ENCODE measurements at regions not wholly inside any gene's neighbourhood (a gene's known extent, or its start where the extent isn't known, plus 50 kb on each side); places are given as distances from the start of the nearest gene placed in this dataset.
"Not testable (repeated sequence)": the region's sequence is repeated elsewhere in the genome, so short reads cannot be mapped to it uniquely, and the experiment has no call there.

GRCh38 chr2:89130665-89131308 is 439.3 kb downstream of the RPIA start:
- not testable (repeated sequence) for DNase-seq (ENCODE audit: low read depth in 1 of 2, low spot score in 1 of 2)

DNA sequence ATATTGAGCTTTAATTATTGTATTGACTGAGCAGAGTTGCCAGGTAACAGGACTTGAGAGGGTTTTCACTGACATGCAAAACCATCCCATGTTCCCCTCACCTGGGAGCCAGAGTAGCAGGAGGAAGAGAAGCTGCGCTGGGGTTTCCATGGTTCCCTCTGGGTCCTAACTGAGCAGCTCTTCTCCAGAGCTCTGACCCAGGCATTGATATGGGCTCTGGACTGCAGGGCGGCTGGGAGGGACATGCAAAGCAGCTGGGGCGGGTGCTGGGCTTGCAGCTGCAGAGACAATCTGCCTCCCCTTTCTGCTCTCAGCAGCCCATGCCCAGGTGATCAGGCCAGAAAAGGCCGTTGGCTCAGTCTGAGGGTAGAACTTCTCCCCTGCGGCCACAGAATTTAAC is 451.5 kb downstream of the RPIA start:
- DNase-seq (ENCODE audit: low read depth in 1 of 2, low spot score in 1 of 2): not testable (repeated sequence)

- not testable (repeated sequence) for DNase-seq (ENCODE audit: low read depth in 1 of 2, low spot score in 1 of 2)
These were observed 453.9 kb downstream of the RPIA start for GRCh38 chr2:89145342-89145741.

DNA sequence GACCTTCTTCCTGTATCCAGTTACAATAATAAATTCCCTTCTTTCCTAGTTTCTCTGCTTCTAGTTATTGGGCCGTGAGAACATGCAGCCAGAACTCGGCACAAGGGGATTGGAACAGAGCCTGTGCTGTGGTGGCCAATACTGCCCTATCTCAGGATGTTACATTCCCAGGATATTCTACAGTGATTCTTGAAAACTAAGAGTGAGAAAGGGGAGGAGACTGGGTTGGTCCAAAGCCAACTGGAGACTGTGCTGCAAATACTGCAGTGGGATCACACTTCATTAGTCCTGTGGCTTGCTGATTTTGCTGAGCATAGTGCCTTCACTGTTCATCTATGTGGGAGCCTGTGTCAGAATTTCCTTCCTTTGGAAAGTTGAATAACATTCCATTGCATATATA is 456.8 kb downstream of the RPIA start:
- DNase-seq (ENCODE audit: low read depth in 1 of 2, low spot score in 1 of 2): not testable (repeated sequence)

GRCh38 chr2:89151699-89152098 is 460.2 kb downstream of the RPIA start:
- not testable (repeated sequence) for DNase-seq (ENCODE audit: low read depth in 1 of 2, low spot score in 1 of 2)

GRCh38 chr2:89152501-89152900 is 461.0 kb downstream of the RPIA start:
- DNase-seq (ENCODE audit: low read depth in 1 of 2, low spot score in 1 of 2): not testable (repeated sequence)

GRCh38 chr2:89153210-89153609 is 461.7 kb downstream of the RPIA start:
- not testable (repeated sequence) for DNase-seq (ENCODE audit: low read depth in 1 of 2, low spot score in 1 of 2)

DNA sequence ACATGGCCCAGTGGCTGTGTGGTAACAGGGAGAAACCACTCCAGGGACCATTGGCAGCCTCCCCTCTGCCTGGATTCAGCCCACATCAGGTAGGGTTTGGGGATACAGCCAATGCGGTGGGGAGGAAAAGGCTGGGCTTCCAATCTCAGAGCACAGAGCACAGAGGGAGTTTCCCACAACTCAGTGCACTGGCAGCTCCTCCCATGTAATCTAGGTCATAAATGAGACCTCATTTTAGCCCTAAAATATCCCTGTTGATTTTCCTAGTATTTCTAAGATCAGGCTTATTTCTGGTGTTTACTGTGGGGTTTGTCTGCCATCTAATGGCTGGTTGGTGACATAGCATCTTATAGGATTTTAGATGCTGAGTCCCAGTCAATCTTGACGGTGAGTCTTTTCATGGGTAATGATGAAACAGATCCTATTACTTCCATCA is 462.8 kb downstream of the RPIA start:
- DNase-seq (ENCODE audit: low read depth in 1 of 2, low spot score in 1 of 2): not testable (repeated sequence)

DNA sequence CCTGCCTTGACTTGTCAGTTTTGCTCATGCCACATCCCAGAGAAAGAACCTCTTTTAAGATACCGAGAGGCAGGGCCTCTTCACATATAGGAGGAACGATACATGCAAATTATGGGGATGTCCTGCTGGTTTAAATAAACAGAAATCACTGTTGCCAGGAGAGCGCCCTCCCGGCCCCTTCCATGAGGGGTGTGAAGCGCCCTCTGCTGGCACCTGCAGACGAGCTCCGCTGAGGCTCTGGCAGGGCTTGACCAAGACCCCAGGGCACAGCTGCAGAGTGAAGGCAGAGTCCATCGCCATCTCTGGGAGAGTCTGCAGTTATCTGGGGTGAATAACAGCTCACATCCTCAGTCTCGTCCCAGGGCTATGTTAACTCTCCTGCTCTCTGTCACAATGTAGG is 468.8 kb downstream of the RPIA start:
- DNase-seq (ENCODE audit: low read depth in 1 of 2, low spot score in 1 of 2): not testable (repeated sequence)

DNA sequence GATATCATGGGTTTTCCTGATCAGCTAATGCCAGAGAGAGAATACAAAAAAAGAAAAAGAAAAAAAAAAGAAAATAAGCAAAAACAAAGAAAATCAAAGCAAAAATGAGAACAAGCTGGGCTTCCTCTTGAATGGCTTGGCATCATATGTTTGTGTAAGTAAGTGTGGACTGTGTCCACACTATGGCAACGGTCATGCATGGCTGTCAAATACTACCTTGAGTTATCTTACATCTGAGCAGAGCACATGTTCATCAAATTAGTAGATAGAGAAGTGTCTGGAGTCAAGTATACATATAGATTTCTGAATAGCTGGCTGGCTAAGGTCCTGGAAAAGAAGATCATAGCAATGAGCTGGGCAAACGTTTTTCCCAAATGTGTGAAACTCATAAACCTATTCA is 470.2 kb downstream of the RPIA start:
- DNase-seq (ENCODE audit: low read depth in 1 of 2, low spot score in 1 of 2): not testable (repeated sequence)

DNA sequence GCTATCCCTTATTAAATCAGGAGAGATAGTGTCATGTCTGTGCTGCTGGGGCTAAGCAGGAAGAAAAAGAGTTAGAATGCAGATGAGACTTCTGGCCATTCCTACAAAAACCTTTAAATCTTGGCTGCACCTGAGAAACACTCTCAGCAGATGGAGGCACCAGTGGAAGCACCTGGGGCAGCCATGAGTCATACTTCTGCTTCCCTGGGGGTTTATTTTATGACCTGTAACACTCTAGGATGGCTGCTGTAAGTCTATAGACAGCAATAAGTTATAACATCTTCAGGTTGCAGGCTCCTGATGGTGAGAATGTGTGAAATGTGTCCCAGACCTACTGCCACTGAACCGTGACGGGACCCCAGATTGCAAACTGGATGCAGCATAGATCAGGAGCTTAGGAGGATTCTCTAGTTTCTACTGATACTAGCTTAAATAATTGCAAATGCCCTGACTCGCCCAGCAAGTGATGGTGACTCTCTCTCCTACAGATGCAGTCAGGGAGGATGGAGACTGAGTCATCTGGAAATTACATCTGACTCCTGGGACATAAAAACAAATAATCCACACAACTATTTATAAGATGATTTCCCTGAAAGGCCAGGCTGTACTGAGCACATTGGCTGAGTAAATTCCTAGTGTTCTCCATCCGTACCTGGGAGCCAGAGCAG is 479.2 kb downstream of the RPIA start:
- not testable (repeated sequence) for DNase-seq (ENCODE audit: low read depth in 1 of 2, low spot score in 1 of 2)

- not testable (repeated sequence) for DNase-seq (ENCODE audit: low read depth in 1 of 2, low spot score in 1 of 2)
These were observed 479.7 kb downstream of the RPIA start for GRCh38 chr2:89171174-89171519.

- not testable (repeated sequence) for DNase-seq (ENCODE audit: low read depth in 1 of 2, low spot score in 1 of 2)
These were observed 485.5 kb downstream of the RPIA start for GRCh38 chr2:89177004-89177403.

GRCh38 chr2:89182221-89182620 is 490.7 kb downstream of the RPIA start:
- not testable (repeated sequence) for DNase-seq (ENCODE audit: low read depth in 1 of 2, low spot score in 1 of 2)

- DNase-seq (ENCODE audit: low read depth in 1 of 2, low spot score in 1 of 2): not testable (repeated sequence)
These were observed 493.3 kb downstream of the RPIA start for GRCh38 chr2:89184746-89185145.

DNA sequence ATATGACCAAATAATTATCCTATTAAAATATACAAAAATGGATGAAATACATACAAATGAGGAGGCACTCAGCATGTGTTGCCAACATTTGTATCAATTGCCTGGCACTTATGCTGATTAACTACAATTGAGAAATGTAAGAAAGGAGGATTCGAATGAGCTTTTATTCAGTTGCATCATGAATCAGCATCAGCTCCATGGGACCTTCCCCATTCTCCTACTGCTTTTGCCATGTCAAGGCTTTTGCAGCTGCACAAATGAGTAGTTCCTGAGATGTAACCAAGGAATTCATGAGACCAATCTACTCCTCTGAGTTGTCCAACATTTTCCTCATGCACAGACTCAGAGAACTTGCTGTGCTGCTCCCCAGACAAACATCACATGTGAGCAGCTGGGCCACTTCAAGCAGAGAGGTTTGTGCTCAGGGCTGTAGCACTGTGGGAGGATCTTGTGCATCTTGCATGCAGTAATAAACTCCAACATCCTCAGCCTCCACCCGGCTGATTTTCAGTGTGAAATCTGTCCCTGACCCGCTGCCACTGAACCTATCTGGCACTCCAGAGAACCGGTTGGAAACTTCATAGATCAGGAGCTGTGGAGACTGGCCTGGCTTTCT is 504.3 kb downstream of the RPIA start:
- not testable (repeated sequence) for DNase-seq (ENCODE audit: low read depth in 1 of 2, low spot score in 1 of 2)

- not testable (repeated sequence) for DNase-seq (ENCODE audit: low read depth in 1 of 2, low spot score in 1 of 2)
These were observed 505.2 kb downstream of the RPIA start for GRCh38 chr2:89196719-89197118.

GRCh38 chr2:89198026-89198425 is 506.6 kb downstream of the RPIA start:
- not testable (repeated sequence) for DNase-seq (ENCODE audit: low read depth in 1 of 2, low spot score in 1 of 2)

DNA sequence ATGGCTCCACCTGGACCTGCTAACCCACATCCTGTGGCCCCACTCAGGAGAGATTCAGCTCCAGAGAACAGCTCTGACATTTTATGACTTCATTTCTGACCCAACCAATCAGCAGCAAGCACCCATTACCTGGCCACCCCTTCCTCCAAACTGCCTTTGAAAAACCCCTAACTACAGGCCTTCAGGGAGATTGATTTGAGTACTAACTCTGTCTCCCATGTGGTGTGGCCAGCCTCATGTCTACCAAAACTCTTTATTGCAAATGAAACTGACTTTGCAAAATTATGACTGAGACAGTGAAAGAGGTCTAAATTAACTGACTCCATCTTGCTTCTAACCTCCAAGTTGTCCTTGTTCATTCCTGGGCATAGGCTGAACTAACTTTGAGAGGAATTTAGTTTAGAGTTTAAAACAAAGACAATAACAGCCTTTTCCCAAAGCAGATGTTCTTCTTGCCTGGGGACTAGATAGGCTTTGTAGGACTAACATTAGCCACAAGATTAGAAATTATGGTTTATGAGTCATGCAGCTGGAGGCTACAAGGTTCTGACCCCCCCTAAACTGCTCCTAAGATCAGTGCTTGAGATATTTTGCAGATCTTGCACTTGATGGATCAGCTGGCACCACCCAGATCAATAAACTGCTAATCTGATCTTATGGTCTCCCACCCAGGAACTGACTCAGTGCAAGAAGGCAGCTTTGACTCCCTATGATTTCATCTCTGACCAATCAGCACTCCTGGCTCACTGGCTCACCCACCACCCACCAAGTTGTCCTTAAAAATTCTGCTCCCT is 508.2 kb downstream of the RPIA start:
- DNase-seq (ENCODE audit: low read depth in 1 of 2, low spot score in 1 of 2): not testable (repeated sequence)

- DNase-seq (ENCODE audit: low read depth in 1 of 2, low spot score in 1 of 2): not testable (repeated sequence)
These were observed 508.7 kb downstream of the RPIA start for GRCh38 chr2:89200247-89200527.

DNA sequence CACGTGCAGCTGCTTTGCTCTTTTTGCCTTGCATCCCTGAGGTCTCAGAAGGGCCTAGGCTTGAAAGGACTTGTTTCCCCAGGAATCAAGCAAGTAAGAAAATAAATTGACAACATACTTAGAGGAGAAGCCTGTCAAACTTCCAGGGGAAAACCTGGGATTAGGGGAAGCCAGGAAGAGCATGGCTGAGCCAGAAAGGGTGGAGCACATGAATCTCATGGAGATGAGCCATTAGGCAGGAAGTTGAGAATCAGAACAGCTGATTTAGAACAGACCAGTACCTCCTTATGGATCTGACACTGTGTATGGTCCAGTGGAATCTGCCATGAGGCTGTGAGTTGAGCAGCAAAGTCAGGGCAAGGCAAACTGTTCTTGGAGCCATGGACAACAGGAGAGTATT is 511.0 kb downstream of the RPIA start:
- not testable (repeated sequence) for DNase-seq (ENCODE audit: low read depth in 1 of 2, low spot score in 1 of 2)

DNA sequence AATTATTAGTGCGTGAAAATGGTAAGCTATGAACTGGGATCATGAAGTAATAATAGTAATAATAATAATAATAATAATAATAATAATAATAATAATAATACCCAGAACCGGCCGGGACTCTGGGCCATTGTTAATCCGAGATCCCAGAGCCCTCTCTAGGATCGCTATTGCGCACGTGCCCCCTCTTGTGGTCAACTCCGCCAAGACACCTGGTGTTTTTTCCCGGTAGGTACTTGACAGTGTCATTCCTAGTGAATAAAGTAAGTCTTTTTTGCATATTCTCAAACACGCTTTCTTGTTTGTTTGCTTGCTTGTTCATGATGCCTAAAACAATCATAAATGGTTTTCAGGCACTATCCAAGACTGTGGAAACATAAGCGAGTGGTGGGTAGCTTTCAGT is 513.7 kb downstream of the RPIA start:
- DNase-seq (ENCODE audit: low read depth in 1 of 2, low spot score in 1 of 2): not testable (repeated sequence)
